ENCODE measurements at regions not wholly inside any gene's neighbourhood (a gene's known extent, or its start where the extent isn't known, plus 50 kb on each side); places are given as distances from the start of the nearest gene placed in this dataset.

DNA sequence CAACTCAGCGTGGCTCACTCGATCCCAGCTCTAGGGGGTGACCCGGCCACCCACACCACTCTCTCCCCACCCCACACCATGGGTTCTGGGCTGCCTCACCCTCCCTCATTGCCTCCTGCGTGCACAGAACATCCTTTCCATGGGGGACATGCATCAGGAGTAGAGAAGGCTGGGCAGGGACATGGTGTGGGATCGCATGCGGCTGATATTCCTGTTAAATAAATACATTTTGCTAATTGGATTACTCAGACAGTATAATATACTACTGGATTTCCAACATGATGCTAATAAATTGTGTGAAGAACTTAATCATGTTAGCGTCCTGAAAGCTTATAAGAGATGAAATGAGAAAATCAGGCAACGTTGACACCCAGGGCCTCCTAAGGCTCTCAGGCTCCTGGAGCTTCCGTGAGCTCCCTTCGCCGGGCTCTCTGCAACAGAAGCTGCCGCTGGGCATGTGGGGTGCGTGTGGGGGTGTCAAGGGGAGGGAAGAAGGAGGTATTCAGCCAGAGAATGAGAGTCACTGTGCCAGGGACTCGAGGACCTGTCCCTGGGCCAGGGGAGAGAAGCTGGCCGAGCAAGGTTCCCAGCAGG is 173.1 kb upstream of the TNRC6C start:
- Mint-ChIP-seq H3K36me3 (no peaks in the 10 kb centered on the region), H3K9me3 (ENCODE audit: low read depth) (no peaks in the 10 kb centered on the region), H3K4me1 (ENCODE audit: low read depth) (peaks cover 11% of the 10 kb centered on the region), H3K27me3 (no peaks in the 10 kb centered on the region), H3K27ac (no peak overlapping the region), H3K4me3 (no peak overlapping the region)

DNA sequence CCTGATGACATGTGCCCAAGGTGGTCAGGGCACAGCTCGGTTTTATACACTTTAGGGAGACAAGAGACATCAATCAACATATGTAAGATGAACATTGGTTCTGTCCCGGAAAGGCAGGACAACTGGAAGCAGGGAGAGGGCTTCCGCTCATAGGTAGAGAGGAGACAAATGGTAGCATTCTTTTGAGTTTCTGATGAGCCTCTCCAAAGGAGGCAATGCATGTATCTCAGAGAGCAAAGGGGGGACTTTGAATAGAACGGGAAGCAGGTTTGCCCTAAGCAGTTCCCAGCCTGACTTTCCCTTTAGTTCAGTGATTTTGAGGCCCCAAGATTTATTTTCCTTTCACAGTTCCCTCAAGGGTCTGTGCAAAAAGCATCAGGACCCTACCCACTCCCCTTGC is 172.4 kb upstream of the TNRC6C start:
- H3K4me3 Mint-ChIP-seq, result no peak overlapping the region
- no peaks in the 10 kb centered on the region for H3K36me3 Mint-ChIP-seq
- peaks cover 11% of the 10 kb centered on the region for H3K4me1 Mint-ChIP-seq (ENCODE audit: low read depth)
- no peaks in the 10 kb centered on the region for H3K9me3 Mint-ChIP-seq (ENCODE audit: low read depth)
- no peaks in the 10 kb centered on the region for H3K27me3 Mint-ChIP-seq
- no peak overlapping the region for H3K27ac Mint-ChIP-seq

GRCh38 chr17:77786740-77787505 is 171.6 kb upstream of the TNRC6C start:
- no peak overlapping the region for H3K27ac Mint-ChIP-seq
- H3K27me3 Mint-ChIP-seq, result no peaks in the 10 kb centered on the region
- H3K4me1 Mint-ChIP-seq (ENCODE audit: low read depth), result peaks cover 11% of the 10 kb centered on the region

GRCh38 chr17:77790143-77790829 is 168.2 kb upstream of the TNRC6C start:
- H3K4me3 Mint-ChIP-seq, result no peak overlapping the region
- H3K36me3 Mint-ChIP-seq, result no peaks in the 10 kb centered on the region
- H3K27me3 Mint-ChIP-seq, result no peaks in the 10 kb centered on the region
- no peaks in the 10 kb centered on the region for H3K4me1 Mint-ChIP-seq (ENCODE audit: low read depth)
- no peaks in the 10 kb centered on the region for H3K9me3 Mint-ChIP-seq (ENCODE audit: low read depth)
- no peak overlapping the region for H3K27ac Mint-ChIP-seq

More at GRCh38 chr17:77786740-77787505, 171.6 kb upstream of the TNRC6C start:
- no peaks in the 10 kb centered on the region for H3K36me3 Mint-ChIP-seq
- H3K4me3 Mint-ChIP-seq, result no peak overlapping the region
- H3K9me3 Mint-ChIP-seq (ENCODE audit: low read depth), result no peaks in the 10 kb centered on the region

DNA sequence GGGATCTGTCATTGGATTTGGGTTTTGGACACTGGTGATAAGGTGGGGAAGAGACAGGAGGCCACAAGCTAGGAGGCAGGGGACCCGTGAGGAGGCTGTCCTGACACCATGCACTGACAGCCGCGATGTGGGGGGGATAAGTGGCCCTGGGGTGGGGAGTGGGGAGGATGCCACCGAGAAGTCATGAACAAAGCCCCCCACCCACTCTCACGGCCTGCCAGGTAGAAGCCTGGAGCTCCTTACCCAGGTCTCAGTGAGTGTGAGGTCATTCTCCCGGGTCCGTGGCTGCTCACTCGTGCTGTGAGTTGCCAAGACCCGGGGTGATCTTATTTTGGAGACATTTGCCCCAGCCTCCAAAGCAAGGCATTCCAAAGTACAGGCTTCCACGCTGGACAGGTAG is 165.9 kb upstream of the TNRC6C start:
- no peaks in the 10 kb centered on the region for H3K9me3 Mint-ChIP-seq (ENCODE audit: low read depth)
- no peaks in the 10 kb centered on the region for H3K4me1 Mint-ChIP-seq (ENCODE audit: low read depth)
- H3K4me3 Mint-ChIP-seq, result no peak overlapping the region
- no peaks in the 10 kb centered on the region for H3K27me3 Mint-ChIP-seq
- no peak overlapping the region for H3K27ac Mint-ChIP-seq
- no peaks in the 10 kb centered on the region for H3K36me3 Mint-ChIP-seq

GRCh38 chr17:77793146-77793970 is 165.1 kb upstream of the TNRC6C start:
- H3K36me3 Mint-ChIP-seq, result no peaks in the 10 kb centered on the region
- H3K9me3 Mint-ChIP-seq (ENCODE audit: low read depth), result no peaks in the 10 kb centered on the region
- H3K4me1 Mint-ChIP-seq (ENCODE audit: low read depth), result no peaks in the 10 kb centered on the region
- no peaks in the 10 kb centered on the region for H3K27me3 Mint-ChIP-seq
- H3K4me3 Mint-ChIP-seq, result no peak overlapping the region
- H3K27ac Mint-ChIP-seq, result no peak overlapping the region

DNA sequence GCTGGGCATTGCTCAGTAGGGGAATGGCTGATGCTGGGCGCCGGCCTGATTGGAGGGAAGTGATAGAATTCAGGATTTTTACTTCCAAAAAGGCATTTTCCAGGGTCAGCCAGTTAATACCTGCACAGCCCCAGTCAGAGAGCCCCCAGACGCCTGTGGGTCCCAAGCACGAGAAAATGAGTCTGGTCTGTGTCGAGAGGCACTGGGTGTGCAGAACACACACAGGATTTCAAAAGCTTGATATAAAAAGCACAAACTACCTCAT is 164.6 kb upstream of the TNRC6C start:
- no peaks in the 10 kb centered on the region for H3K9me3 Mint-ChIP-seq (ENCODE audit: low read depth)
- H3K36me3 Mint-ChIP-seq, result no peaks in the 10 kb centered on the region
- no peaks in the 10 kb centered on the region for H3K27me3 Mint-ChIP-seq
- no peaks in the 10 kb centered on the region for H3K4me1 Mint-ChIP-seq (ENCODE audit: low read depth)
- H3K27ac Mint-ChIP-seq, result no peak overlapping the region
- H3K4me3 Mint-ChIP-seq, result no peak overlapping the region

- H3K36me3 Mint-ChIP-seq, result no peaks in the 10 kb centered on the region
- H3K27ac Mint-ChIP-seq, result no peak overlapping the region
- no peak overlapping the region for H3K4me3 Mint-ChIP-seq
- no peaks in the 10 kb centered on the region for H3K9me3 Mint-ChIP-seq (ENCODE audit: low read depth)
- H3K27me3 Mint-ChIP-seq, result no peaks in the 10 kb centered on the region
- H3K4me1 Mint-ChIP-seq (ENCODE audit: low read depth), result no peaks in the 10 kb centered on the region
These were observed 163.7 kb upstream of the TNRC6C start for GRCh38 chr17:77794846-77795245.

- Mint-ChIP-seq H3K27ac (no peak overlapping the region), H3K36me3 (no peaks in the 10 kb centered on the region), H3K4me1 (ENCODE audit: low read depth) (no peaks in the 10 kb centered on the region), H3K4me3 (no peak overlapping the region), H3K9me3 (ENCODE audit: low read depth) (no peaks in the 10 kb centered on the region), H3K27me3 (no peaks in the 10 kb centered on the region)
These were observed 162.8 kb upstream of the TNRC6C start for GRCh38 chr17:77795685-77796084.

GRCh38 chr17:77796176-77796860 is 162.2 kb upstream of the TNRC6C start:
- Mint-ChIP-seq H3K4me3 (no peak overlapping the region), H3K27ac (no peak overlapping the region), H3K36me3 (no peaks in the 10 kb centered on the region), H3K27me3 (no peaks in the 10 kb centered on the region), H3K4me1 (ENCODE audit: low read depth) (no peaks in the 10 kb centered on the region), H3K9me3 (ENCODE audit: low read depth) (no peaks in the 10 kb centered on the region)

DNA sequence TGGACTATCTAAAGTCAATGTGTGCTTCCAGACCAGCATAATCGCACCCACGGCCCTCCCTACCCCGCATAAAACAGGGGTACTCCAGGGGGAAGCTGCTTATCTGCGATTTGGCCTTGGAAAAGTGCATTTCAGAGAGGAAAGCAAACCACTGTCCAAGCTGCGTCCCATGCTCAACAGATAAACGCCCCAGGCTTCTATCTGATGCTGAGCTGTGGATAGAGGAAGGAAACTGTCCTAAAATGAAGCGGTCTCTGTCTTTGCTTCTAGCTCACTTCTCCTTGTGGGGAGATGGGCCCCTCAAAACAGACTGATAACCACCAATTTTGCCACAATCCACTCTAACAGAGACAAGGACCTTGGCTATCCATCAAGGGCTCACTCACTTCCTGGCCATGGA is 160.5 kb upstream of the TNRC6C start:
- Mint-ChIP-seq H3K9me3 (ENCODE audit: low read depth) (no peaks in the 10 kb centered on the region), H3K27ac (no peak overlapping the region), H3K27me3 (peaks cover 4% of the 10 kb centered on the region), H3K4me1 (ENCODE audit: low read depth) (no peaks in the 10 kb centered on the region), H3K36me3 (no peaks in the 10 kb centered on the region), H3K4me3 (no peak overlapping the region)

- Mint-ChIP-seq H3K27me3 (peaks cover 4% of the 10 kb centered on the region), H3K9me3 (ENCODE audit: low read depth) (no peaks in the 10 kb centered on the region), H3K4me3 (no peak overlapping the region)
These were observed 160.0 kb upstream of the TNRC6C start for GRCh38 chr17:77798481-77798880.

DNA sequence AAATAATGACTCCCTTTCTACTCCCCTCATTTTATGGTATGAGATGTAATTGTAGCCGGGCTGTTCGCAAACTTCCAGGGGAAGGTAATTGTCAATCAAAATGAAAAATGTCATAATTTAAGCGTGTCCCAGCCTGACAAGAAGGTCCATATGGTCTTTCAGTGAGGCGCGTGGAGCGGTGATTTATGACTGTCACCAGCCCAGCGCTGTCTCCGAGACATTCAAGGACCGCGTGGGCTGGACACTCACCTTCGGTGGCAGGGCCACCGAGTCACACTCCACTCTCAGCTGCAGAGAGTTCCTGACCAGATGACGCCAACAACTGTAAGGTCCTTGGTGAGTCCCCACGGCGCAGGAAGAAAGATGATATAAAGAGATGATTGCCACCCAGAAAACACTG is 157.7 kb upstream of the TNRC6C start:
- Mint-ChIP-seq H3K27ac (no peak overlapping the region), H3K9me3 (ENCODE audit: low read depth) (no peaks in the 10 kb centered on the region), H3K4me1 (ENCODE audit: low read depth) (no peaks in the 10 kb centered on the region), H3K27me3 (peaks cover 4% of the 10 kb centered on the region), H3K36me3 (no peaks in the 10 kb centered on the region), H3K4me3 (no peak overlapping the region)

More at GRCh38 chr17:77798481-77798880, 160.0 kb upstream of the TNRC6C start:
- Mint-ChIP-seq H3K4me1 (ENCODE audit: low read depth) (no peaks in the 10 kb centered on the region), H3K36me3 (no peaks in the 10 kb centered on the region), H3K27ac (no peak overlapping the region)

DNA sequence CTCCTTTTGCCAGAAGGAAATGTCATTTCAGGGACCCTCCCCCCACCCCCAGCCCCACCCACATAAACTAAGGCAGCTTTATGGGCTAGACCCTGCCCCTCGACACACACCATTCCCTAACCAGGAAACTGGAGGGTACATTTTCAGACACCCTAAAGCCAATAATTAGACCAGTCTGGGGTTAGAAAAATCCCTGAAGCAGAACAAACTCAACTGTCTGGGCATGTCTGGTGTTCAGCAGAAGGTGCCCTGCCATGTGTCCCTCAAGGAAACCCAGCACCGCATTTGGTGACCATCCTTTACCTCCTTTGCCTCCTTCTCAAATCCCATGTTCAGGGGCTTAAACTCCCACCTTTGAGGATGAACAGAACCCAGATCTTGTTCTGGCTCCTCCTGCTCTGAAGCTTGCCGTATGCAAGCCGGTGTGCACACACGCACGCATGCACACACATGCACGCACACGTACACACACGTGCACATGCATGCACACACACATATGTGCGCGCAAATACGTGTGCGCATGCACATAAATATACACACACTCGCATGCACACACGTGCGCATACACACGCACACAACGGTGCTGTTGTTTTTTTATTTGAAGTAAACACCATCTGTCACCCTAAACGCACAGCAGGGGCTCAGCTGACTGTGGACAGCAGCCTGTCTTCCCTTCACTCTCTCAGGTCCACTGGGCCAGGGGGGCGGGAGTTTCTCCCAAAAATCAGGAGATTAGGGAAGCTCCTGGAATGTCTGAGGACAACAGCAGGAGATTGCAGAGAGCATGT is 156.8 kb upstream of the TNRC6C start:
- Mint-ChIP-seq H3K36me3 (no peaks in the 10 kb centered on the region), H3K9me3 (ENCODE audit: low read depth) (no peaks in the 10 kb centered on the region), H3K4me1 (ENCODE audit: low read depth) (no peaks in the 10 kb centered on the region), H3K27ac (no peak overlapping the region), H3K4me3 (no peak overlapping the region), H3K27me3 (peaks cover 4% of the 10 kb centered on the region)
